IgD-negative memory B cell (primary cell): ENCODE measurements at regions not wholly inside any gene's neighbourhood (a gene's known extent, or its start where the extent isn't known, plus 50 kb on each side); places are given as distances from the start of the nearest gene placed in this dataset.
"Not testable (repeated sequence)": the region's sequence is repeated elsewhere in the genome, so short reads cannot be mapped to it uniquely, and the experiment has no call there.

Source experiments
- H3K27ac Mint-ChIP-seq, 3 donors: one replicate each; pipeline ENCODE4 v1.8.0; 2020 to 2022; ENCODE audit warnings: mild to moderate bottlenecking in 3 of 3, mixed read lengths in 3 of 3, moderate library complexity in 1 of 3
- H3K27me3 Mint-ChIP-seq: one replicate; pipeline ENCODE4 v1.8.0; 2021; ENCODE audit warnings: mixed read lengths
- H3K36me3 Mint-ChIP-seq: one replicate; pipeline ENCODE4 v1.8.0; 2020; ENCODE audit warnings: mild to moderate bottlenecking, mixed read lengths
- H3K4me1 Mint-ChIP-seq, 3 donors: one replicate each; pipeline ENCODE4 v1.8.0; 2020 to 2022; ENCODE audit warnings: mixed read lengths in 3 of 3, mild to moderate bottlenecking in 1 of 3
- H3K4me3 Mint-ChIP-seq, 4 donors: one replicate each; pipeline ENCODE4 v1.8.0; 2020 to 2022; ENCODE audit warnings: mild to moderate bottlenecking in 4 of 4, mixed read lengths in 4 of 4, moderate library complexity in 3 of 4
- H3K9me3 Mint-ChIP-seq, 3 donors: one replicate each; pipeline ENCODE4 v1.8.0; 2020 to 2021; ENCODE audit warnings: mixed read lengths in 3 of 3, mild to moderate bottlenecking in 1 of 3

GRCh38 chr1:166289309-166290050, 122.7 kb upstream of the FAM78B start:
- Mint-ChIP-seq H3K4me3 (no peak overlapping the region), H3K4me1 (no peaks in the 10 kb centered on the region), H3K36me3 (no peaks in the 10 kb centered on the region), H3K27me3 (peaks cover 3% of the 10 kb centered on the region), H3K27ac (no peak overlapping the region), H3K9me3 (no peaks in the 10 kb centered on the region)

GRCh38 chr1:166295656-166296055, 128.9 kb upstream of the FAM78B start:
- H3K36me3 Mint-ChIP-seq: no peaks in the 10 kb centered on the region
- no peaks in the 10 kb centered on the region for H3K27me3 Mint-ChIP-seq
- H3K4me3 Mint-ChIP-seq: no peak overlapping the region
- no peaks in the 10 kb centered on the region for H3K4me1 Mint-ChIP-seq
- peaks cover 0 to 1% (median 0%) of the 10 kb centered on the region in 3 donors for H3K9me3 Mint-ChIP-seq
- no peak overlapping the region for H3K27ac Mint-ChIP-seq

- H3K4me3 Mint-ChIP-seq: no peak overlapping the region
Observed at GRCh38 chr1:166297993-166298392, 131.2 kb upstream of the FAM78B start.

GRCh38 chr1:166300767-166301166, 134.0 kb upstream of the FAM78B start:
- no peak overlapping the region for H3K4me3 Mint-ChIP-seq
- no peaks in the 10 kb centered on the region for H3K27me3 Mint-ChIP-seq
- H3K4me1 Mint-ChIP-seq: no peaks in the 10 kb centered on the region
- no peak overlapping the region for H3K27ac Mint-ChIP-seq
- peaks cover 0 to 1% (median 0%) of the 10 kb centered on the region in 3 donors for H3K9me3 Mint-ChIP-seq
- no peaks in the 10 kb centered on the region for H3K36me3 Mint-ChIP-seq

More at GRCh38 chr1:166297993-166298392, 131.2 kb upstream of the FAM78B start:
- no peak overlapping the region for H3K27ac Mint-ChIP-seq
- no peaks in the 10 kb centered on the region for H3K27me3 Mint-ChIP-seq
- H3K36me3 Mint-ChIP-seq: no peaks in the 10 kb centered on the region
- no peaks in the 10 kb centered on the region for H3K4me1 Mint-ChIP-seq
- H3K9me3 Mint-ChIP-seq: peaks cover 0 to 1% (median 0%) of the 10 kb centered on the region in 3 donors

- Mint-ChIP-seq H3K36me3 (no peaks in the 10 kb centered on the region), H3K27ac (no peak overlapping the region), H3K9me3 (peaks cover 0 to 1% (median 0%) of the 10 kb centered on the region in 3 donors), H3K4me3 (no peak overlapping the region), H3K4me1 (no peaks in the 10 kb centered on the region), H3K27me3 (no peaks in the 10 kb centered on the region)
Observed at GRCh38 chr1:166302989-166303758, 136.4 kb upstream of the FAM78B start.

GRCh38 chr1:166304131-166304530, 137.3 kb upstream of the FAM78B start:
- no peak overlapping the region for H3K4me3 Mint-ChIP-seq
- H3K27me3 Mint-ChIP-seq: no peaks in the 10 kb centered on the region
- no peaks in the 10 kb centered on the region for H3K4me1 Mint-ChIP-seq
- H3K9me3 Mint-ChIP-seq: peaks cover 0 to 1% (median 0%) of the 10 kb centered on the region in 3 donors
- H3K36me3 Mint-ChIP-seq: no peaks in the 10 kb centered on the region
- no peak overlapping the region for H3K27ac Mint-ChIP-seq

GRCh38 chr1:166305371-166305770, 138.6 kb upstream of the FAM78B start:
- H3K27me3 Mint-ChIP-seq: no peaks in the 10 kb centered on the region
- no peaks in the 10 kb centered on the region for H3K36me3 Mint-ChIP-seq
- H3K9me3 Mint-ChIP-seq: peaks cover 0 to under 1% (median 0%) of the 10 kb centered on the region in 3 donors
- H3K4me1 Mint-ChIP-seq: no peaks in the 10 kb centered on the region
- H3K27ac Mint-ChIP-seq: no peak overlapping the region
- H3K4me3 Mint-ChIP-seq: no peak overlapping the region

- H3K4me3 Mint-ChIP-seq: no peak overlapping the region
- H3K9me3 Mint-ChIP-seq: no peaks in the 10 kb centered on the region
- no peaks in the 10 kb centered on the region for H3K27me3 Mint-ChIP-seq
- H3K36me3 Mint-ChIP-seq: no peaks in the 10 kb centered on the region
- no peak overlapping the region for H3K27ac Mint-ChIP-seq
- H3K4me1 Mint-ChIP-seq: no peaks in the 10 kb centered on the region
Observed at GRCh38 chr1:166307261-166308188, 140.7 kb upstream of the FAM78B start.

GRCh38 chr1:166316306-166316705, 149.5 kb upstream of the FAM78B start:
- H3K27ac Mint-ChIP-seq, H3K36me3 Mint-ChIP-seq, H3K4me3 Mint-ChIP-seq, H3K4me1 Mint-ChIP-seq, H3K9me3 Mint-ChIP-seq, H3K27me3 Mint-ChIP-seq: not testable (repeated sequence)

GRCh38 chr1:166322470-166322869, 155.7 kb upstream of the FAM78B start:
- H3K27ac Mint-ChIP-seq: no peak overlapping the region
- H3K4me1 Mint-ChIP-seq: no peaks in the 10 kb centered on the region
- peaks cover 6% of the 10 kb centered on the region for H3K27me3 Mint-ChIP-seq
- no peaks in the 10 kb centered on the region for H3K36me3 Mint-ChIP-seq
- H3K9me3 Mint-ChIP-seq: peaks cover 0 to 3% (median under 1%) of the 10 kb centered on the region in 3 donors
- no peak overlapping the region for H3K4me3 Mint-ChIP-seq

- Mint-ChIP-seq H3K4me3 (no peak overlapping the region), H3K9me3 (no peaks in the 10 kb centered on the region), H3K4me1 (no peaks in the 10 kb centered on the region)
Observed at GRCh38 chr1:166327886-166328285, 161.1 kb upstream of the FAM78B start.

GRCh38 chr1:166328956-166329355, 162.2 kb upstream of the FAM78B start:
- Mint-ChIP-seq H3K4me1 (no peaks in the 10 kb centered on the region), H3K27me3 (peaks cover 5% of the 10 kb centered on the region), H3K4me3 (no peak overlapping the region), H3K27ac (no peak overlapping the region), H3K36me3 (no peaks in the 10 kb centered on the region), H3K9me3 (no peaks in the 10 kb centered on the region)

More at GRCh38 chr1:166327886-166328285, 161.1 kb upstream of the FAM78B start:
- Mint-ChIP-seq H3K27me3 (peaks cover 5% of the 10 kb centered on the region), H3K36me3 (no peaks in the 10 kb centered on the region), H3K27ac (no peak overlapping the region)

- Mint-ChIP-seq H3K36me3 (no peaks in the 10 kb centered on the region), H3K4me1 (no peaks in the 10 kb centered on the region), H3K4me3 (no peak overlapping the region), H3K27ac (no peak overlapping the region), H3K27me3 (peaks cover 6% of the 10 kb centered on the region), H3K9me3 (no peaks in the 10 kb centered on the region)
Observed at GRCh38 chr1:166330096-166330495, 163.3 kb upstream of the FAM78B start.

- Mint-ChIP-seq H3K9me3 (peaks cover 0 to 2% (median 0%) of the 10 kb centered on the region in 3 donors), H3K27ac (no peak overlapping the region), H3K4me3 (no peak overlapping the region), H3K27me3 (peaks cover 6% of the 10 kb centered on the region), H3K4me1 (no peaks in the 10 kb centered on the region), H3K36me3 (peaks cover 2% of the 10 kb centered on the region)
Observed at GRCh38 chr1:166338105-166338504, 171.3 kb upstream of the FAM78B start.

GRCh38 chr1:166340709-166341108, 173.9 kb upstream of the FAM78B start:
- no peaks in the 10 kb centered on the region for H3K4me1 Mint-ChIP-seq
- H3K27ac Mint-ChIP-seq: no peak overlapping the region
- H3K4me3 Mint-ChIP-seq: no peak overlapping the region
- H3K36me3 Mint-ChIP-seq: peaks cover 2% of the 10 kb centered on the region
- peaks cover 6% of the 10 kb centered on the region for H3K27me3 Mint-ChIP-seq
- H3K9me3 Mint-ChIP-seq: no peaks in the 10 kb centered on the region
